ENCODE measurements at regions not wholly inside any gene's neighbourhood (a gene's known extent, or its start where the extent isn't known, plus 50 kb on each side); places are given as distances from the start of the nearest gene placed in this dataset.

GRCh38 chr6:144873623-144874378 lies 588.7 kb downstream of the UTRN start:
- TF ChIP-seq CTCF (IDR thresholded peaks at IDR 0.05), result no peak
- no peak for TF ChIP-seq POLR2A (IDR thresholded peaks at IDR 0.05)

Measured in suprapubic skin (tissue), 3 donors.